Fibroblast of the aortic adventitia (primary cell): ENCODE measurements at regions not wholly inside any gene's neighbourhood (a gene's known extent, or its start where the extent isn't known, plus 50 kb on each side); places are given as distances from the start of the nearest gene placed in this dataset.

Experiments used
- DNase-seq: peaks from one replicate; pipeline ENCODE4 v3.0.0-alpha.2; 2010; ENCODE audit warnings: low read depth
- H3K4me3 ChIP-seq: 2 replicates; pipeline ENCODE4 v1.5.1; 2011; ENCODE audit warnings: low read depth, mild to moderate bottlenecking, control low read depth, low read length, moderate library complexity
- TF ChIP-seq, protein P1 (sequence below): IDR thresholded peaks from 2 replicates; pipeline ENCODE4 v1.5.1; 2011; ENCODE audit warnings: mild to moderate bottlenecking, low read length, control low read depth, inconsistent platforms; ENCODE audit not compliant: insufficient read depth

DNA sequence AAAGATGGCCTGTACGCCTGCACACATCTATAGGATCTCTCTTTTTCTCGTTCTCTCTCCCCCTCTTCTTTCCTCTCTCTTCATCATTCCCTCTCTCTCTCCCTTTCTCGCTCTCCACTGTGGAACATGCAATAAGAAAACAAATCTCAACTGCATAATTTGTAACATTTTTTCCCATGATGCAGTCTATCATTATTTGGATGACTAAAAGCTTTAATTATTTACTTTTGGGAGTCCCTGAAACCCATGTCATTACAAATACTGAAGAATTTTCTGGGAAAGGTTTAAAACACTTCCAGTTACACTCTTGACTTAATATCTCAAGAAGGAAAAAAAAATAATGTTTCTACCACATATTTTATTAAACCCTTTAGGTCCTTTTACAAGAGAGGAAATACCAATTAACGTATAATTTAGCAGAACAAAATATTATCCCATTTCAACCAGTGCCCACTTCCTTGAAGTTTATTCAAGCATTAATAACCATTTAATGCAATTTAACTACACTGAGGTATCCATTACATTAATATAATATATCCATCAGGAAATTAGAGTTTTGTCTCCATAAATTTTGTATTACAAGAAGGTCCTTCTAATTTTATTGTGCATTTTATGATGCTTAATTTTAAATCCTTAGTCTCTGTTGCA, 1615.2 kb upstream of the ACVR2A start:
- TF ChIP-seq, protein P1, sequence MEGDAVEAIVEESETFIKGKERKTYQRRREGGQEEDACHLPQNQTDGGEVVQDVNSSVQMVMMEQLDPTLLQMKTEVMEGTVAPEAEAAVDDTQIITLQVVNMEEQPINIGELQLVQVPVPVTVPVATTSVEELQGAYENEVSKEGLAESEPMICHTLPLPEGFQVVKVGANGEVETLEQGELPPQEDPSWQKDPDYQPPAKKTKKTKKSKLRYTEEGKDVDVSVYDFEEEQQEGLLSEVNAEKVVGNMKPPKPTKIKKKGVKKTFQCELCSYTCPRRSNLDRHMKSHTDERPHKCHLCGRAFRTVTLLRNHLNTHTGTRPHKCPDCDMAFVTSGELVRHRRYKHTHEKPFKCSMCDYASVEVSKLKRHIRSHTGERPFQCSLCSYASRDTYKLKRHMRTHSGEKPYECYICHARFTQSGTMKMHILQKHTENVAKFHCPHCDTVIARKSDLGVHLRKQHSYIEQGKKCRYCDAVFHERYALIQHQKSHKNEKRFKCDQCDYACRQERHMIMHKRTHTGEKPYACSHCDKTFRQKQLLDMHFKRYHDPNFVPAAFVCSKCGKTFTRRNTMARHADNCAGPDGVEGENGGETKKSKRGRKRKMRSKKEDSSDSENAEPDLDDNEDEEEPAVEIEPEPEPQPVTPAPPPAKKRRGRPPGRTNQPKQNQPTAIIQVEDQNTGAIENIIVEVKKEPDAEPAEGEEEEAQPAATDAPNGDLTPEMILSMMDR: no peak
- no peak for DNase-seq

DNA sequence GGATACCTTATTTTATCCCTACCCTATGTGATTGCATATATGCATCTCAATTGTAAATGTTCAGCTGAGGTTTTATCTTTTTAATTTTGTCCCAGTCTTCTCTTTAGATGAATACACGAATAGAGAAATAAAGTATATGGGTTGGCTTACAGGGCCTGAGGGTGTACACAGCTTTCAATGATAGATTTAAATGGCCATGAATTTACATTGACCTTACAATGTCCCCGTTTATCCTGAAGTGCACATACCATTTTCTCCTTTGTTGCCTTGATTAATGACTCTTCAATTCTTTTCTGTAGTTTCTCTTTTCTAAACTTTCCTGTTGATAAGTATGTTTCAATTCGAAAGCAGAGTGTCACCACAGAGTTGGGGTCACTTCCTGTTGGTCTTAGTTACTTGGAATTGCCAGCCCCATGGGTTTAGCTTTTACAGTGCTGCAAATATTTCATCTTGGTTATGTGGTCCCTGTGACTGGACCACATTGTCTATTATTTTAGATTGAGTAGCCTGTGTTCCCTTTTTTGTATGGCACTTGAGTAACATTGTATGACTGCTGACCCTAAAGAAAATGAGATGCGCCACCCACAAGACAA, 1616.3 kb upstream of the ACVR2A start:
- TF ChIP-seq, protein P1: no peak
- H3K4me3 ChIP-seq: no peak overlapping the region
- DNase-seq: no peak

More for the DNA sequence above, 1615.2 kb upstream of the ACVR2A start:
- no peak overlapping the region for H3K4me3 ChIP-seq

DNA sequence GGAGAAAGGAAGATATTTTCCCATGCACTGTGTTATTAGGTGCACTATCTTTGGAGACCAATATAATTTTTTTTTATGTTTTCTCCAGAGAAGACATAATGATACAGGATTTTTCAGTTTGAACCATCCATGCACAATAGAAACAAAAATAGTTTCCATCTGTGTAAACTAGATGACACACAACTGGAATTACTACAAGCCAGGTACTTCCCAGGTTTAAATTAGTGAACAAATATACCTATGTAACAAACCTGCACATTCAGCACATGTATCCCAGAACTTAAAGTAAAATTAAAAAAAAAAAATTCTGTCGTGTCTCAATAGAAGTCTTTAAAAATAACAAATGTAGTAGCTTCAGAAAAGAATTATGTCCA, 1616.8 kb upstream of the ACVR2A start:
- DNase-seq: no peak
- TF ChIP-seq, protein P1: no peak

DNA sequence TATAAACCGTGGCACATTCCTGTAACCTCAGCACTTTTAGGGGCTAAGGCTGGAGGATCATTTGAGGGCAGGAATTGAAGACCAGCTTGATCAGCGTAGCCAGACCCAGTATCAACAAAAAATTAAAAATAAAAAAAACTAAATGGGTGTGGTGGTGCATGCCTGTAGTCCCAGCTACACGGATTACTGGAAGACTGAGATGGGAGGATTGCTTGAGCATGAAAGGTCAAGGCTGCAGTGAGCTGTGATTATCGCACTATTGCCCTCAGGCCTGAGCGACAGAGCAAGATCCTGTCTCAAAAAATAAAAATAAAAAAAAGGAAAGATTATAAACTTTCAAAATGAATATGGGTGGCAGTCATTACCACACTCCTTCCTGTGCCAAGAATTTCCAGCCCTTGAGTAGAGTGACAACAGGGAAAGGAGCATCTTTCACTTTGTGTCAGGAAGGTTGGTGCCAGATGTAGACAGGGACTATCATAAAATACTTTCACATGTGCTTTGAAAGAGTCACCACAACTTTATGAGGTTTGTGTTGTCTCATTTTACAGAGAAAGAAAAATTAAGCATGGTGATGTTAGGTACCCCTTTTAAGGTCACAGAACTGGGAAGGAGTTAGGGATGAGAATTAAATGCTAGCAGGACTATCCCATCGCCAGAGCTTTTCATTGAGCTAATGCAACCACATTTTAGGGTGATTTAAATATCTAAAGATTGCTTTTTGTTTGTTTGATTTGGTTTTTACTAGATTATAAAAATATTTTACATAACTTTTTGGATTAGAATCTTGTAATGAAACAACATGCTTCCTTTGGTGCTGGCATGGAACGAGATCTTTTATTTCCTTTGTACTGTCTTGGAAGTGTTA, 1617.4 kb upstream of the ACVR2A start:
- H3K4me3 ChIP-seq: no peak overlapping the region
- no peak for DNase-seq
- TF ChIP-seq, protein P1: no peak

More for the DNA sequence above, 1616.8 kb upstream of the ACVR2A start:
- H3K4me3 ChIP-seq: no peak overlapping the region

DNA sequence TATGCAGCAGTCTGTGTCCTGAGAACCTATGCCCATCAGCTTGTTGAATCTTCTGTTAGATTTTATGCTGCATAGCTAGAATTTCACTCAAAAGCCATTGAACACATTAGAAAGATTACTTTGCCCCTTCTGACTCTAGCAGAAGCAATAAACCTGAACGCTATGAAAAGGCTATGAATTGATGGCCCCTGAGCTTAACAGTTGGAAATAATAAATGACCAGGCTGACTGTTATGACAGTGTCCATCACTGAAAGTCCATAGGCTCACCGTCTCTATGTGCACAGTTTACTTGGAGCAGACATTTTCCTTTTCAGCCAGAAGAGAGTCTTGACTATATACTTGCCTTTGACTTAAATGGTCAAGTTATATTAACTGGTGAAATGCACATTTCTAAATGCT, 1618.8 kb upstream of the ACVR2A start:
- no peak overlapping the region for H3K4me3 ChIP-seq
- no peak for DNase-seq
- TF ChIP-seq, protein P1: no peak

DNA sequence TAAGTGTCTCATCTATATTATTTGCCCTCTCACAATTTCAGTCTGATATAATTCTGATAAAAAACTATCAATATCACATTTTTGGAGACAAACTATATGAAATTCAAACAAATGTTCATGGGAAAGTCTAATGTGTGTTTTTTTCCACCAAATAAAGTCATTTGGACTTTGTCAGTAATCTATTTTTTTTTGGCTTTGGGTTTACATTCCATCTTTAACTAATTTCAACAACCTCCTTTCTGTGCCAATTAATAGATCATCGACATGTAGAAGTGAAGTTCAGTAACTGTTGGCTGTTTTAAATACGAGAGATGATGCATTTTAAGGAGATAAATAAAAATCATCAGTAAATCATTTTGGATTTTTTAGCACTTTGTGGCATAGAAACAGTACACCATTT, 1623.0 kb upstream of the ACVR2A start:
- TF ChIP-seq, protein P1: no peak
- H3K4me3 ChIP-seq: no peak overlapping the region
- no peak for DNase-seq
